NCI-H82 treated with DMSO at 0.1 percent for 48 hours (cell line): ENCODE measurements at regions not wholly inside any gene's neighbourhood (a gene's known extent, or its start where the extent isn't known, plus 50 kb on each side); places are given as distances from the start of the nearest gene placed in this dataset.

Source experiments
- DNase-seq: peaks from one replicate; lab custom pipeline; 2025; ENCODE audit not compliant: unreplicated experiment; lab: John Stamatoyannopoulos, UW

DNA sequence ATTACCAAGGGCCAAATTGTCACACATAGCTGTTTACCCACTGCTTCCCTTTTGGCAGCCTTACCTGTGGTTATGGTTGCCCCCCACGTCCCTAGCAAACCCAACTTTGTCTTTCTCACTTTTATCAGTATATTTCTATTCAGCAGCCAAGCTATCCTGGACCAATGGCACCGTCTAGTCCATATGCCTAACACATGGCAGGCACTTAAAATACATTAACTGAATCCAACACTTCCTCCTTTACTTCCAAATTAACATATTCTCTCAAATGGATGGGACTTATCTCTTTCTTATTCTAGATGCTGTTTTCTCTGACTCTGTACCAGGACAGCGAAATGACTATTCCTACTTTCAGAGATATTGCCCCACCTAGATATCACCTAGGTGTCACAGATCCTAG lies 50.9 kb upstream of the SLC44A1 start:
- DNase-seq: no peak

DNA sequence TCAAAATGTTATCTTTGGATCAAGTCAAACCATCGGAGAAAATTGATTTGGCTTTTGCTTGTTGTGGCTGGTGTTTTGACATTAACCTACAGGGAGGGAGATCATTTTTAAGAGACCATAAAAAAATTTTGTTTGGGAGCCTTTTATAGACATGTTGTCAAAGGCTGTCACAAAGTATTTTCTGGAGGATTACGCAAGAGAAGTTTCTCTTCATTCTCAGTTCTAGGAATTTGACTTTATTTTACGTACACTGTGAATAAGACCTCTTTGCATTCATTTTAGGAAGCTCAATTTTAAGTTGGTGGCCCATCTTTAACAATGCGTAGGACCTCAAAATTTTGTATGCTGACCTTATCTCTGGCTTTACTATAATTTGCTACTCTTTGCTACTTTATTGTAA lies 50.2 kb upstream of the SLC44A1 start:
- no peak for DNase-seq
